GM19035 (cell line): ENCODE measurements at regions not wholly inside any gene's neighbourhood (a gene's known extent, or its start where the extent isn't known, plus 50 kb on each side); places are given as distances from the start of the nearest gene placed in this dataset.
"Not testable (repeated sequence)": the region's sequence is repeated elsewhere in the genome, so short reads cannot be mapped to it uniquely, and the experiment has no call there.

Source experiments
- ATAC-seq: cut with Tn5 transposase; IDR thresholded peaks from one replicate; pipeline ENCODE4 v1.9.1; 2021; ENCODE audit not compliant: unreplicated experiment

GRCh38 chr11:103716363-103716762 is 320.1 kb upstream of the DDI1 start:
- ATAC-seq = no peak

DNA sequence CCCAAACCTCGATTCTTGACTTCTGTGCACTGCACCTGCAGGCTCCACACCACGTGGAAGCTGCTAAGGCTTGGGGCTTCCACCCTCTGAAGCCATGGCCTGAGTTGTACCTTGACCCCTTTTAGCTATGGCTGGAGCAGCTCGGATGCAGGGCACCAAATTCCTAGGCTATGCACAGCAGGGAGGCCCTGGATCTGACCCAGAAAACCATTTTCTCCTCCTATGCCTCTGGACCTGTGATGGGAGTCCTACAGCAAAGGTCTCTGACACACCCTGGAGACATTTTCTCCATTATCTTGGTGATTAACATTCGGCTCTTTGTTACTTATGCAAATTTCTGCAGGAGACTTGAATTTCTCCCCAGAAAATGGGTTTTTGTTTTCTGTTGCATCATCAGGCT is 309.2 kb upstream of the DDI1 start:
- ATAC-seq = no peak

- ATAC-seq = no peak
Observed at GRCh38 chr11:103729617-103730016, 306.8 kb upstream of the DDI1 start.

DNA sequence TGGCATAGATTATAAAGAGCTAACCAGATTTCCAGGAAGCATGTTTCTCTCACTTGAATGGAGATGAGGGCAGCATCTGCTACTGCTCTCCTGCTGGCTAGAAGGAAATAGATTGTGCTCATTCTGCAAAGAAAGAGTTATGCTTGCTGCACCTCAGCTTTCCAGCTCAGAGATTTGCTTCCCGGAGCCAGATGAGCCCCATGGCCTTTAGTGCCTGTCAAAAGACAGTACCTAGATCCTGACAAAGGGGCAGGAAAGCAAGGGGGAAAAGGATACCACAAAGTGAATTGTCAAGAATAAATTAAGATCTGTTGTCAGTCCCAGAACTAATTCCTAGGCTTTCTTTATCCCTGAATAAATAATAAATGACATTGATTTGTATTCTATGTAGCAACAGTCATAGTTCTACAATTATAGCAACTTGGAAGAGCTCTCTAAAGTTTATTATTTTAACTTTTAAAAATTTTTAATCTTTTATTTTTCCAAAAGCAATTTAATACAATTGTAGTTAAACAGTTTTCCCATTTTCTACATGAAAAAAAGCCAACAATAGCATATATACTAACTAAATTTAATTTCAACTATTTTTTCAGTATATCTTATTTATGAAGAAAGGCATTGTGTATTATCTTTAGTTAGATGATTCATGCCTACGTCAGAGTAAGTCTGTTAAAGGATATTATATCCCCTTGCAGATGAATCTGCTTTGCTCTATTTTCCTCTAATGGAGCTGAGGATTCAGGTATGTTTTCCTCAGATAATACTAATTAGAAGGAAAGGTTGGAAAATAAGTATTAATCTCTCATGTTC is 306.1 kb upstream of the DDI1 start:
- ATAC-seq = no peak

GRCh38 chr11:103731670-103732069 is 304.8 kb upstream of the DDI1 start:
- ATAC-seq = no peak

GRCh38 chr11:103733889-103734288 is 302.6 kb upstream of the DDI1 start:
- ATAC-seq = no peak

DNA sequence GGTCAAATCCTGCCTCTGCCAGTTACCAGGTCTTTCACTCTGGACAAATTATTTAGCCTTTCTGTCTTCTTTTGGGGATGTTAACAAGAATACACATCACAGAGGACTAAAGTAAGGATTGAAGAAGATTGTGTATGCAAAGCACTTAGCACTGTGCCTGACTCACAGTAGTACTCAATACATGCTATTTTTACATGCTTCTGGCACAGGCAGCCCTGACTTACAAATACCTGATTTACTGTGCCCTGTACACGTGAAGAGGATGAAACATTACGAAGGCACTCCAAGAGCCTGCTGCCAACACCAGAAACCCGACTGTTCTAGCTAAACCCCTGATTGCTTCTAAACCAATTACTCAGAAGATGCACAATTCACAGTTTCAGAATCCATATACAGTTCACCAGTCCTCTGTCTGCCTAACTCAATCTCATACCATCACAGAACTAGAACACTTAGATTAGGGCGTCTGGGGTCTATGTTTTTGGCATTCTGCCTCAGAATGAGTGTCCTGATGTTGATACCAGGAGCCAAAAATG is 300.9 kb upstream of the DDI1 start:
- no peak for ATAC-seq

DNA sequence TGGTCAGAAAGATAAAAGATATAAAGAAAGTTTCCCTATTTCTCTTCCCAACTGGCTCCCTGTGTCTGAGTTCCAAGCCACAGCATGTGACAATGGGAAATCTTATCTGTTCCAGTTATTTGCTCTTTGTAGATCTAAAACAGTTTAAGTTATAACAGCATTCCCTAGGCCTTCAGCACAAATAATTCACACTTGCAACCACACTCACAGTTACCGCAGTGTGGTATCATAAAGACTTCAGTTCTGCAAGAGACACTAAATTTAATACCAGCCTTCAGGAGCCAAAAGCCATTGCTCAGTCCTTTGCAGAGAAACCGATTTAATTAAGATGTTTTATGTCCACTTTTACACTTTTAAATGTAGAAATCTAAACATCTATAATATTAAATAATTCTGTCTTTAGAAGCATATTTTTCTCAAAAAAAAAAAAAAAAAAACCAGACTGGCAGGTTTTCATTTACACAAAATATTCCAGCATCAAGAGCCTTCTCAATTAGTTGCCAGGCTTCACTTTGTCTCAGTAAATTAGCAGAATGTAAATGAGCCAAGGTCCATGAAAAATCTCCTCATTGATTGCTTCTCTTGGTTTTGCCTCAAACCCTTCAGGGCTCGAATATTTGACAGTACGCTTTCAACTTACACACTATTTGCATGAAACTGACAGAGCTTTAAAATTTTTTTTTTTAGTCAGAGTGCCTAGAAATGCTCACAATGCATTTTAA is 300.0 kb upstream of the DDI1 start:
- no peak for ATAC-seq

DNA sequence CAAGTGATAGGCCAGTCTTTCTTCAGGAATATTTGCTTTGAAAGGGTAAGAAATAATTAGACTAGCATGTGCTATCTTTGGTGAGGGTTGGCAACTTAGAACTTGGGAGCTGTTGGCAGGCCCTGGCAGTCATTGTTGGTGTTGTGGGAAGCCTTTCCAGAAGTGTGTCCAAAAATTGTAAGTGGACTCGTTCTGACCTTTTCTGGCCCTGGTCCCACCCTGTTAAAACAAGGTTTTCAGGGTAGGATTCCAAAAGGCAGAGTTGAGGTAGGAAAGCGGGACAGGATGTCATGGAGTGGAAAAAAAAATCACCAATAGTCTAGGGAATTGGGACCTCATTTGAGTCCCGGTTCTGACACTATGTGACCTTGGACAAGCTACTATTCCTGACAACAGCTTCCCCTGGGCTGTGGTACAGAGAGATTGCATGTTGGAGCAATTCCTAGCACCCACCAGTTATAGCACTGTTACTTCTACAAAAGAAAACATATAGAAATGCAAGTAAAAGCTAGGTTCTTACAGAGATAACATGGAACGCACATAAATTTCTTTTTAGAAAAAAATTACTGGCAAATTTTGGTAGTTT is 299.3 kb upstream of the DDI1 start:
- no peak for ATAC-seq

DNA sequence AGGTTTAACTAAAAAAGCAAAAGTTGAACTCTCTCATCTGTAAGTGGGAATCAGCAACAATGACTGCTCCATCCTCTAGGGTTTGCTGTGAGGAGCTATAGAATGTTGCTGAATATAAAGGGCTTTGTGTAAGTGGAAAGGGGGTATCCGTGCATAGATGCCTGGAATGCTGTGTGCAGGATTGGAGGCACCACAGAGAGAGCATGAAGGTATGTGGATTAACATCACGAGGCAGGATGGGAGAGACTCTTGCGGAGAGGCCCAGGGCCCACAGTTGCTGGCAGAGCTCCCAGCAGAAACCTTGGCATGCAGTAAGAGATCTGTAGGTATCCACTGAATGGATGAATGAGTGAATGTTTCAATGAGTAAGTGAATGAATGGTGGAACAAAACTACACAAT is 298.7 kb upstream of the DDI1 start:
- ATAC-seq = no peak

DNA sequence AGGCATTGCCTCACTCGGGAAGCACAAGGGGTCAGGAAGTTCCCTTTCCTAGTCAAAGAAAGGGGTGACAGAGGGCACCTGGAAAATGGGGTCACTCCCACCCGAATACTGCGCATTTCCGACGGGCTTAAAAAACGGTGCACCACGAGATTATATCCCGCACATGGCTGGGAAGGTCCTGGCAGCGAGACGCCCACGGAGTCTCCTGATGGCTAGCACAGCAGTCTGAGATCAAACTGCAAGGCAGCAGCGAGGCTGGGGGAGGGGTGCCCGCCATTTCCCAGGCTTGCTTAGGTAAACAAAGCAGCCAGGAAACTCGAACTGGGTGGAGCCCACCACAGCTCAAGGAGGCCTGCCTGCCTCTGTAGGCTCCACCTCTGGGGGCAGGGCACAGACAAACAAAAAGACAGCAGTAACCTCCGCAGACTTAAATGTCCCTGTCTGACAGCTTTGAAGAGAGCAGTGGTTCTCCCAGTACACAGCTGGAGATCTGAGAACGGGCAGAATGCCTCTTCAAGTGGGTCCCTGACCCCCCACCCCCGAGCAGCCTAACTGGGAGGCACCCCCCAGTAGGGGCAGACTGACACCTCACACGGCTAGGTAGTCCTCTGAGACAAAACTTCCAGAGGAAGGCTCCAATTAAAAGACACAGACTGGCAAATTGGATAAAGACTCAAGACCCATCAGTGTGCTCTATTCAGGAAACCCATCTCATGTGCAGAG is 297.2 kb upstream of the DDI1 start:
- ATAC-seq = not testable (repeated sequence)

DNA sequence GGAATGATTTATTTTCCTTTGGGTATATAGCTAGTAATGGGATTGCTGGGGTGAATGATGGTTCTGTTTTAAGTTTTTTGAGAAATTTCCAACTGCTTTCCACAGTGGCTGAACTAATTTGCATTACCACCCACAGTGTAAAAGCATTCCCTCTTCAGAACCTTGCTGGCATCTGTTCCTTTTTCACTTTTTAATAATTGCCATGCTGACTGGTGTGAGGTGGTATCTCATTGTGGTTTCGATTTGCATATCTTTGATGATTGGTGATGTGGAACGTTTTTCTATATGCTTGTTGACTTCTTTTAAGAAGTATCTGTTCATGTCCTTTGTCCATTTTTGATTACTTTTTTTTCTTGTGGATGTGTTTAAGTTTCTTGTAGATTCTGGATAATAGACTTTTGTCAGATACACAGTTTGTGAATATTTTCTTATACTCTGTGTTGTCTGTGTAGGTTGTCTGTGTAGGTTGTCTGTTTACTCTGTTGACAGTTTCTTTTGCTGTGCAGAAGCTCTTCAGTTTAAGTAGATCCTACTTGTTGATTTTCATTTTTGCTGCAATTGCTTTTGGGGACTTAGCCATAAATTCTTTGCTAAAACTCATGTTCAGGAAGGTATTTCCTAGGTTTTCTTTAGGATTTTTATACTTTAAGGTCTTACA is 291.8 kb upstream of the DDI1 start:
- ATAC-seq = no peak

DNA sequence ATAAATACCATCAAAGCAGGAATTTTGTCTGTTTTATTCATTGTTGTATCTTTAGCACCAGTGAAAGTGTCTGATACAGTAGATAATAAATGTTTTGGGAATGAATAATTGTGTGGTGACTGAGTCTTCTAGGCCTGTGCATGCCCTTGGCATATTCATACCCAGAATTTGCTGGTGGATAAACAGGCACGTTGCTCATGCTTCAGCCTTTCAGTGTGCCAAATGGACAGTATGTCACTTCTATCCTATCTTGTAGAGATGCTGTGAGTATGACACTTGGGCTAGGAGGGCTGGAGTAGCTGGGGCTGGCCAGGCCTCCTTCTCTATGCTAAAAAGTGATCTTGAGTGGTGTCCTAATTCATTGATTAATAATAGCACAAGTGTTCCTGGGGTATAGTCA is 287.3 kb upstream of the DDI1 start:
- no peak for ATAC-seq

DNA sequence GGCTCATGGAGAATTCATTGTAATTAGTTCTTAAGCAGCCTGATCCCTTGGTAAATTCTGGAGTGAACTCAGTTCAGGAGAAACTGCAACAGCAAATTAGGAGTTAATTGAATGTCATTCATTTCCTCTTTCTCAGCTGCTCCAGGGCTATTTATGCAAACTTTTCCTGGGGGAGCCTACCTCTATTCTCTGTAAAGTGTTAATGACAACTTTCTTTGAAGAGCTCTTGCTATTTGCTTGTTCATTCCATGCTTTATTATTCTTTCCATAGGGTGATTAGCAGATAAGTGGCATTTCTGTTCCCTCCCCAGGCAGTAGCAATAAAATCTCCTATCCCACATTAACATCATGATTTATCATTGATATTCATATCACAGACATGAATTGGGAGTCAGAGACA is 267.6 kb upstream of the DDI1 start:
- no peak for ATAC-seq

GRCh38 chr11:103773059-103773458 is 263.4 kb upstream of the DDI1 start:
- no peak for ATAC-seq

DNA sequence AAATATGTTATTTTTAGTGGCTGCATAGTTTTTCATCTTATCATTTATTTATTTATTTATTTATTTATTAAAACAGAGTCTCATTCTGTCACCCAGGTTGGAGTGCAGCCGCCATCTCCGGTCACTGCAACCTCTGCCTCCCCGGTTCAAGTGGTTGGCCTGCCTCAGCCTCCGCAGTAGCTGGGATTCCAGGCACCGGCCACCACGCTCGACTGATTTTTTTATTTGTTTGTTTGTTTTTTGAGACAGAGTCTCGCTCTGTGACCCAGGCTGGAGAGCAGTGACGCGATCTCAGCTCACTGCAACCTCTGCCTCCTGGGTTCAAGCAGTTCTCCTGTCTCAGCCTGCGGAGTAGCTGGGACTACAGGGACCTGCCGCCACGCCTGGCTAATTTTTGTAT is 262.9 kb upstream of the DDI1 start:
- ATAC-seq = no peak

- no peak for ATAC-seq
Observed at GRCh38 chr11:103779054-103779453, 257.4 kb upstream of the DDI1 start.

GRCh38 chr11:103789952-103790351 is 246.5 kb upstream of the DDI1 start:
- ATAC-seq = no peak

DNA sequence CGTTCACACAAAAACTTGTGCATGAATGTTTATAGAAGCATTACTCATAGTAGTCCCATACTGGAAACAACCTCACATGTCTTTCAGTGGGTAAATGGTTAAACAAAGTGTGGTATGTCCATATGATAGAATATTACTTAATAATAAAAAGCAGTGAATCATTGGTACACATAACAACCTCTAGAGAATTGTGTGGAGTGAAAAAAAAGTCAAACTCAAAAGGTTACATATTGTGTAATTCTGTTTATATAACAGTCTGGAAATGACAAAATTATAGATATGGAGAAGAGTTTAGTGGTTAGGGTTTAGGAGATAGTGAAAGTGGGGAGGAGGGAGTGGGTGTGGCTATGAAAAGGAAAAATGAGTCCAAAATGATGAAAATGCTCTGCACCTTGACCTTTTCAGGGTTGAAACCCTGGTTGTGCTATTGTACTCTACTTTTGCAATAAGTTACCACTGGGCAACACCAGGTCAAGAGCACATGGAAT is 243.4 kb upstream of the DDI1 start:
- ATAC-seq = no peak

DNA sequence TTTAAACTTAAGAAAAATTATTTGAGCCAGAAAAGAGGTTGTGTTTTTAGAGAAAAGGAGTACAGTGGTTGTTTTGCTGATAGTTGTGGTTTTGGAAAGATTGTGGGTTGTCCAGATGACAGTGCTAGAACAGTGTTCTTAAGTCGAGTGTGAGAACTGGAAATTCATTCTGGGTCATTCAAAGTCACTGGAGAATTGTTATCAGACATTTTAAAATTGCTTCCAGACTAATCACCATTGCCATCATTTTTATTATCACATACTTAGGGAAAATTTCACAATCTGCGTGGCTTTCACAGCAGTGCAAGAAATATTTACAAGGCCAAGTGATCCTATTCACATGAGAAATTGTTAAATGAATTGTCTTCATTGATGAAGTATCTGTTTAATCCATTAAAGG is 242.2 kb upstream of the DDI1 start:
- no peak for ATAC-seq

DNA sequence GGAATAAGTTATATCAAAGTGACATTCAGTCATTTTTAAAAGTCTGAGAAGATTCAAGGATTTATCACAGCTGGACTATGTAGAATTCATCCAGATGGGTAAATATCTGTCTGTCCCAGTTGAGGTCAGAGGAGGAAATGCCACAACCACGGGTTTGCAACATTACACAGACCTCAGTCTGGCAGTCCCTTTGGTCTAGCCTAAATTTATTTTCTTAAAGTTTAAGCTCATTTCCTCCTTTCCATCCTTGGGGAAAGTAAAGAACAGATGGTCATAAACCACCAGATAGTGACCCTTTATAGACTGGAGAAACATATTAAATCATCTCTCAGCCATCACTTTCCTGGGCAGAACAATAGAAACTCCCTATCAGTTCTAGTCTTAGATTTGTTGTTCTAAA is 238.4 kb upstream of the DDI1 start:
- ATAC-seq = no peak
